ENCODE measurements at regions not wholly inside any gene's neighbourhood (a gene's known extent, or its start where the extent isn't known, plus 50 kb on each side); places are given as distances from the start of the nearest gene placed in this dataset.

DNA sequence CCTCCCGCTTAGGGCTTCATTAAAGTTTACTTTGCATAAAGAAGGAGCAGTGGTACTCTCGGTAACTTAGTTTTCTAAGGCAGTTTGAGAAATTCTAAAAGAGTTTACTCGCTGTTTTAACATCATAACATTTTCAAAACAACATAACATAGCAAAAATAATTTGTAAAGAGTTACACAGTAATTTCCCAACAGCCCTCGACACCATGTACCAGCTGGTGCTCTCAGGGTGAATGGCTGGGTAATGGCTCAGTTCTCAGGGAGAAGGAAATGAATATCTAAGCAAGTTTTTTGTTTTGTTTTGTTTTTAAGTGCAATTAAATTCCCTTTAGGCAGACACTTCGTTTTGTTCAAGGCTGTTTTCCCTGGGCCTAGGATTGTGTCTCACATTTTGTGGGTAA is 435.3 kb downstream of the C4orf33 start:
- dilution Hi-C loops (cut with MboI; ENCODE audit: extremely low pct_ligation_motif_present, low sequenced_read_pairs), result no loop called here

DNA sequence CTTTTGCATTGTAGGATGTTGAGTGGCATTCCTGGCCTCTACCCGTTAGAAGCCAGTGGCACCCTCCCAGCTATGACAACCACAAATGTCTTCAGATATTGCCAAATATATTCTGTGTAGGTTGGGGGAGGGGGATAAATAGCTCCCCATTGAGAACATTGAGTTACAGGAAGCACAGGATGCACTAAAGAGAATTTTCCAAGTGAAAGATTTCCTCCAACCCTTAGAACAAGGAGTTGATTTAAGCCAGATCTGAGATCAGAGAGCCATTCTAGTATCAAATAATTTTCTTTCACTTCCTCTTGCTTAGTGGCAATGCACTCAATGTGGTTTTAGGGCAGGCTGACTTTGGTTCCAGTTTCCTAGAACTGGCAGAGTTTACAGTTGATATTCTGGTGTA is 436.6 kb downstream of the C4orf33 start:
- dilution Hi-C loops (cut with MboI; ENCODE audit: extremely low pct_ligation_motif_present, low sequenced_read_pairs), result no loop called here
- no peak for TF ChIP-seq CTCF (optimal IDR thresholded peaks at IDR 0.05 in 1 of 3, IDR thresholded peaks at IDR 0.05 in 1 of 3, conservative IDR thresholded peaks at IDR 0.05 in 1 of 3; ENCODE audit: extremely low read depth in 1 of 3, insufficient read depth in 2 of 3, low read length in 3 of 3)
- TF ChIP-seq EZH2 (IDR thresholded peaks at IDR 0.05; ENCODE audit: low read length), result no peak
- no peak overlapping the region for H3K4me2 ChIP-seq (ENCODE audit: control insufficient read depth, extremely low read depth, insufficient read depth, low read depth, low read length)
- no peak for FAIRE-seq
- H3K9me1 ChIP-seq (ENCODE audit: control insufficient read depth, extremely low read depth, insufficient read depth, low read length), result no peaks in the 10 kb centered on the region
- no peak overlapping the region for H3K27ac ChIP-seq (ENCODE audit: control insufficient read depth, insufficient read depth, low read length)
- no peaks in the 10 kb centered on the region for H3K9me3 ChIP-seq (ENCODE audit: control insufficient read depth, low read depth, low read length)
- no peak overlapping the region for H2AFZ ChIP-seq (ENCODE audit: control insufficient read depth, low read length)
- no peaks in the 10 kb centered on the region for H3K4me1 ChIP-seq (ENCODE audit: control insufficient read depth, extremely low read depth, insufficient read depth, low read length)
- H3K4me3 ChIP-seq (ENCODE audit: control insufficient read depth in 2 of 3, extremely low read depth in 1 of 3, insufficient read depth in 2 of 3, low read depth in 1 of 3, low read length in 3 of 3), result no peak overlapping the region
- no peak overlapping the region for H3K9ac ChIP-seq (ENCODE audit: control insufficient read depth, extremely low read depth, insufficient read depth, low read length)
- H3K36me3 ChIP-seq (ENCODE audit: control insufficient read depth in 2 of 2, extremely low read depth in 1 of 2, insufficient read depth in 2 of 2, low read length in 2 of 2), result no peaks in the 10 kb centered on the region
- no peaks in the 10 kb centered on the region for H3K27me3 ChIP-seq (ENCODE audit: control insufficient read depth, extremely low read depth, insufficient read depth, low read length)
- DNase-seq (ENCODE audit: low read depth, low spot score), result no peak
- H4K20me1 ChIP-seq (ENCODE audit: control insufficient read depth, extremely low read depth, insufficient read depth, low read length), result no peaks in the 10 kb centered on the region
- H3K79me2 ChIP-seq (ENCODE audit: control insufficient read depth, insufficient read depth, low read length), result no peaks in the 10 kb centered on the region

More for the DNA sequence above, 435.3 kb downstream of the C4orf33 start:
- Histone ChIP-seq H3K27me3 (ENCODE audit: control insufficient read depth, extremely low read depth, insufficient read depth, low read length) (no peaks in the 10 kb centered on the region), H3K9ac (ENCODE audit: control insufficient read depth, extremely low read depth, insufficient read depth, low read length) (no peak overlapping the region), H3K4me3 (ENCODE audit: control insufficient read depth in 2 of 3, extremely low read depth in 1 of 3, insufficient read depth in 2 of 3, low read depth in 1 of 3, low read length in 3 of 3) (no peak overlapping the region), H3K9me1 (ENCODE audit: control insufficient read depth, extremely low read depth, insufficient read depth, low read length) (no peaks in the 10 kb centered on the region), H2AFZ (ENCODE audit: control insufficient read depth, low read length) (no peak overlapping the region), H3K79me2 (ENCODE audit: control insufficient read depth, insufficient read depth, low read length) (no peaks in the 10 kb centered on the region), H3K27ac (ENCODE audit: control insufficient read depth, insufficient read depth, low read length) (no peak overlapping the region), H3K9me3 (ENCODE audit: control insufficient read depth, low read depth, low read length) (no peaks in the 10 kb centered on the region), H3K4me2 (ENCODE audit: control insufficient read depth, extremely low read depth, insufficient read depth, low read depth, low read length) (no peak overlapping the region), H4K20me1 (ENCODE audit: control insufficient read depth, extremely low read depth, insufficient read depth, low read length) (no peaks in the 10 kb centered on the region), H3K36me3 (ENCODE audit: control insufficient read depth in 2 of 2, extremely low read depth in 1 of 2, insufficient read depth in 2 of 2, low read length in 2 of 2) (no peaks in the 10 kb centered on the region), H3K4me1 (ENCODE audit: control insufficient read depth, extremely low read depth, insufficient read depth, low read length) (no peaks in the 10 kb centered on the region)
- TF ChIP-seq CTCF (optimal IDR thresholded peaks at IDR 0.05 in 1 of 3, IDR thresholded peaks at IDR 0.05 in 1 of 3, conservative IDR thresholded peaks at IDR 0.05 in 1 of 3; ENCODE audit: extremely low read depth in 1 of 3, insufficient read depth in 2 of 3, low read length in 3 of 3), result no peak
- no peak for TF ChIP-seq EZH2 (IDR thresholded peaks at IDR 0.05; ENCODE audit: low read length)
- FAIRE-seq (no peak), DNase-seq (ENCODE audit: low read depth, low spot score) (no peak)
